Esophagus squamous epithelium (tissue), 5 donors: ENCODE measurements at regions not wholly inside any gene's neighbourhood (a gene's known extent, or its start where the extent isn't known, plus 50 kb on each side); places are given as distances from the start of the nearest gene placed in this dataset.

Experiments used
- DNase-seq: peaks from one replicate; lab custom pipeline; 2025; lab: John Stamatoyannopoulos, UW
- H3K27ac ChIP-seq, 4 donors: fragments of 200-600 bp; sonication (generic); one replicate each; pipeline ENCODE4 v1.5.1; 2016 to 2019; ENCODE audit warnings: mild to moderate bottlenecking in 1 of 4
- H3K27me3 ChIP-seq, 4 donors: fragments of 200-600 bp; sonication (generic); 1 replicate in 3 of 4; 2 replicates in 1 of 4; pipeline versions ENCODE4 v1.5.1 to v1.6.0; 2017 to 2021; ENCODE audit warnings: antibody characterized with exemption in 1 of 4
- H3K36me3 ChIP-seq, 3 donors: fragments of 200-600 bp; sonication (generic); one replicate each; pipeline ENCODE4 v1.5.1; 2016 to 2019
- H3K4me1 ChIP-seq, 3 donors: fragments of 200-600 bp; sonication (generic); one replicate each; pipeline ENCODE4 v1.5.1; 2017 to 2019
- H3K4me3 ChIP-seq, 4 donors: fragments of 200-600 bp; sonication (generic); 1 replicate in 3 of 4; 2 replicates in 1 of 4; pipeline ENCODE4 v1.5.1; 2016 to 2019; ENCODE audit warnings: mild to moderate bottlenecking in 2 of 4, moderate library complexity in 1 of 4
- H3K9me3 ChIP-seq, 3 donors: fragments of 200-600 bp; sonication (generic); one replicate each; pipeline ENCODE4 v1.5.1; 2016 to 2019
- CTCF ChIP-seq, 6 experiments: fragments of 450-650 bp in 4 of 6; fragments of 200-600 bp in 2 of 6; sonication (generic) in 2 of 6; IDR thresholded peaks; one replicate each; pipeline ENCODE4 v1.5.1; 2016 to 2019; ENCODE audit warnings: antibody characterized with exemption in 6 of 6, mild to moderate bottlenecking in 4 of 6, moderate library complexity in 4 of 6
- POLR2A ChIP-seq, 4 donors: fragments of 450-650 bp; IDR thresholded peaks; one replicate each; pipeline ENCODE4 v1.6.1; 2017; ENCODE audit warnings: antibody characterized with exemption in 4 of 4, mild to moderate bottlenecking in 4 of 4, moderate library complexity in 3 of 4
- WGBS, 2 donors: methylation state at CpG; one replicate each; pipeline ENCODE4 v1.1.5; 2018; 5-methylcytosine and 5-hydroxymethylcytosine counted together
- intact Hi-C: fragments of 100-400 bp; cut with DNase I; formaldehyde crosslinking; loops from one replicate; pipeline ENCODE4 v1.15.0; 2022
- donor health status: DM: yes; HTN: yes; CAD: no.

- DNase-seq, result no peak
- WGBS, 2 donors, result 77 to 100% methylated on average over 1 of the region's 1 CpG
- Histone ChIP-seq H3K4me1 (no peaks in the 10 kb centered on the region), H3K9me3 (no peaks in the 10 kb centered on the region), H3K27me3 (no peaks in the 10 kb centered on the region), H3K4me3 (no peak overlapping the region), H3K27ac (no peak overlapping the region), H3K36me3 (no peaks in the 10 kb centered on the region)
- TF ChIP-seq CTCF (IDR thresholded peaks at IDR 0.05) (no peak), POLR2A (IDR thresholded peaks at IDR 0.05) (no peak)
- intact Hi-C loops, result no loop called here
Measured at GRCh38 chr2:12113412-12113811, 367.0 kb downstream of the LPIN1 start.

- Histone ChIP-seq H3K4me3 (no peak overlapping the region), H3K36me3 (no peaks in the 10 kb centered on the region), H3K9me3 (no peaks in the 10 kb centered on the region), H3K27me3 (no peaks in the 10 kb centered on the region), H3K4me1 (no peaks in the 10 kb centered on the region), H3K27ac (no peak overlapping the region)
- DNase-seq, result no peak
- intact Hi-C loops, result no loop called here
- TF ChIP-seq CTCF (IDR thresholded peaks at IDR 0.05), result no peak
- no peak for TF ChIP-seq POLR2A (IDR thresholded peaks at IDR 0.05)
- WGBS, 2 donors, result 0 to 50% methylated on average over 1 of the region's 1 CpG
Measured at GRCh38 chr2:12114816-12115215, 368.4 kb downstream of the LPIN1 start.

GRCh38 chr2:12116228-12116750 lies 369.9 kb downstream of the LPIN1 start:
- 84 to 98% methylated on average over 6 to 7 of the region's 7 CpGs for WGBS, 2 donors
- intact Hi-C loops, result no loop called here
- no peak for DNase-seq

GRCh38 chr2:12119841-12120240 lies 373.4 kb downstream of the LPIN1 start:
- Histone ChIP-seq H3K4me3 (no peak overlapping the region), H3K4me1 (no peaks in the 10 kb centered on the region), H3K27ac (no peak overlapping the region), H3K36me3 (no peaks in the 10 kb centered on the region), H3K27me3 (no peaks in the 10 kb centered on the region), H3K9me3 (no peaks in the 10 kb centered on the region)
- DNase-seq, result no peak
- no peak for TF ChIP-seq CTCF (IDR thresholded peaks at IDR 0.05)
- TF ChIP-seq POLR2A (IDR thresholded peaks at IDR 0.05), result no peak
- intact Hi-C loops, result no loop called here

More at GRCh38 chr2:12116228-12116750, 369.9 kb downstream of the LPIN1 start:
- no peak overlapping the region for H3K27ac ChIP-seq
- no peaks in the 10 kb centered on the region for H3K36me3 ChIP-seq
- no peaks in the 10 kb centered on the region for H3K4me1 ChIP-seq
- H3K27me3 ChIP-seq, result no peaks in the 10 kb centered on the region
- no peak overlapping the region for H3K4me3 ChIP-seq
- TF ChIP-seq POLR2A (IDR thresholded peaks at IDR 0.05), result no peak
- no peak for TF ChIP-seq CTCF (IDR thresholded peaks at IDR 0.05)
- no peaks in the 10 kb centered on the region for H3K9me3 ChIP-seq

- no peaks in the 10 kb centered on the region for H3K36me3 ChIP-seq
- TF ChIP-seq CTCF (IDR thresholded peaks at IDR 0.05), result no peak
- no peak for TF ChIP-seq POLR2A (IDR thresholded peaks at IDR 0.05)
- H3K27me3 ChIP-seq, result no peaks in the 10 kb centered on the region
- intact Hi-C loops, result no loop called here
- no peak for DNase-seq
- no peak overlapping the region for H3K27ac ChIP-seq
- H3K4me1 ChIP-seq, result no peaks in the 10 kb centered on the region
- no peak overlapping the region for H3K4me3 ChIP-seq
- no peaks in the 10 kb centered on the region for H3K9me3 ChIP-seq
- WGBS, 2 donors, result 45 to 64% methylated on average over 7 of the region's 7 CpGs
Measured at GRCh38 chr2:12120281-12121150, 374.1 kb downstream of the LPIN1 start.
